SU-DHL-6 (cell line): ENCODE measurements at regions not wholly inside any gene's neighbourhood (a gene's known extent, or its start where the extent isn't known, plus 50 kb on each side); places are given as distances from the start of the nearest gene placed in this dataset.

Source experiments
- EZH2phosphoT487 ChIP-seq: fragments of 200-600 bp; sonication (generic), shearing (Covaris generic); conservative IDR thresholded peaks from 2 replicates; pipeline ENCODE4 v1.6.1; 2018; ENCODE audit warnings: mild to moderate bottlenecking, antibody characterized with exemption, low read length, moderate library complexity, mixed read lengths
- TF ChIP-seq, protein P1 (sequence below): fragments of 200-600 bp; sonication (generic); IDR thresholded peaks from one replicate; pipeline ENCODE4 v1.5.1; 2017; ENCODE audit warnings: antibody characterized with exemption, mild to moderate bottlenecking, low read length, moderate library complexity; ENCODE audit not compliant: insufficient read depth, poor library complexity, severe bottlenecking

GRCh38 chr4:122205687-122206086 lies 53.6 kb downstream of the BLTP1 start:
- TF ChIP-seq, protein P1, sequence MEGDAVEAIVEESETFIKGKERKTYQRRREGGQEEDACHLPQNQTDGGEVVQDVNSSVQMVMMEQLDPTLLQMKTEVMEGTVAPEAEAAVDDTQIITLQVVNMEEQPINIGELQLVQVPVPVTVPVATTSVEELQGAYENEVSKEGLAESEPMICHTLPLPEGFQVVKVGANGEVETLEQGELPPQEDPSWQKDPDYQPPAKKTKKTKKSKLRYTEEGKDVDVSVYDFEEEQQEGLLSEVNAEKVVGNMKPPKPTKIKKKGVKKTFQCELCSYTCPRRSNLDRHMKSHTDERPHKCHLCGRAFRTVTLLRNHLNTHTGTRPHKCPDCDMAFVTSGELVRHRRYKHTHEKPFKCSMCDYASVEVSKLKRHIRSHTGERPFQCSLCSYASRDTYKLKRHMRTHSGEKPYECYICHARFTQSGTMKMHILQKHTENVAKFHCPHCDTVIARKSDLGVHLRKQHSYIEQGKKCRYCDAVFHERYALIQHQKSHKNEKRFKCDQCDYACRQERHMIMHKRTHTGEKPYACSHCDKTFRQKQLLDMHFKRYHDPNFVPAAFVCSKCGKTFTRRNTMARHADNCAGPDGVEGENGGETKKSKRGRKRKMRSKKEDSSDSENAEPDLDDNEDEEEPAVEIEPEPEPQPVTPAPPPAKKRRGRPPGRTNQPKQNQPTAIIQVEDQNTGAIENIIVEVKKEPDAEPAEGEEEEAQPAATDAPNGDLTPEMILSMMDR: no peak
- TF ChIP-seq EZH2phosphoT487: no peak
